Uterus (tissue), 2 donors: ENCODE measurements at regions not wholly inside any gene's neighbourhood (a gene's known extent, or its start where the extent isn't known, plus 50 kb on each side); places are given as distances from the start of the nearest gene placed in this dataset.

Experiments
- POLR2A ChIP-seq, 2 donors: fragments of 450-650 bp; IDR thresholded peaks; one replicate each; pipeline ENCODE4 v1.6.1; 2016; ENCODE audit warnings: antibody characterized with exemption in 2 of 2, mild to moderate bottlenecking in 1 of 2, moderate library complexity in 1 of 2
- TF ChIP-seq, protein P1 (sequence below), 4 experiments: fragments of 200-600 bp in 2 of 4; fragments of 450-650 bp in 2 of 4; sonication (generic) in 2 of 4; IDR thresholded peaks; one replicate each; pipeline ENCODE4 v1.5.1; 2016 to 2019; ENCODE audit warnings: antibody characterized with exemption in 4 of 4, mild to moderate bottlenecking in 2 of 4, moderate library complexity in 1 of 4

DNA sequence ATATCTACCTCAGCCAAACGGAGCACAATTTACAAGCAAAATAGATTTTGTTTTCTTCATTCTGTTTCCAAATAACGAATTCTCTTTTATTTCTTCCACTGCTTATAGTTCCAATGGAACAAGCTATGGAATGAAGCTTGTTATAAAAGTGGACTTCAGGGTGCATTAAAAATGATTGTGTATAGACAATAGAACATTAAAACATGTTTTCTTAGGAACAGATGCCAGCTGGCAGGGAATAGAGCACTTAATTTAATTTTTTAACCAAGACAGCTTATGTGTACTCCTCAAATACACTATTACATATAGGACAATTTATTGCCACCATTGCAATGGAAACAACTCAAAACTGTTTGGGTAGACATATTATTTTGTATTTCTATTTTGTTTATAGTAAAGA lies 860.1 kb upstream of the TYRP1 start:
- TF ChIP-seq POLR2A (IDR thresholded peaks at IDR 0.05), result no peak
- TF ChIP-seq, protein P1, sequence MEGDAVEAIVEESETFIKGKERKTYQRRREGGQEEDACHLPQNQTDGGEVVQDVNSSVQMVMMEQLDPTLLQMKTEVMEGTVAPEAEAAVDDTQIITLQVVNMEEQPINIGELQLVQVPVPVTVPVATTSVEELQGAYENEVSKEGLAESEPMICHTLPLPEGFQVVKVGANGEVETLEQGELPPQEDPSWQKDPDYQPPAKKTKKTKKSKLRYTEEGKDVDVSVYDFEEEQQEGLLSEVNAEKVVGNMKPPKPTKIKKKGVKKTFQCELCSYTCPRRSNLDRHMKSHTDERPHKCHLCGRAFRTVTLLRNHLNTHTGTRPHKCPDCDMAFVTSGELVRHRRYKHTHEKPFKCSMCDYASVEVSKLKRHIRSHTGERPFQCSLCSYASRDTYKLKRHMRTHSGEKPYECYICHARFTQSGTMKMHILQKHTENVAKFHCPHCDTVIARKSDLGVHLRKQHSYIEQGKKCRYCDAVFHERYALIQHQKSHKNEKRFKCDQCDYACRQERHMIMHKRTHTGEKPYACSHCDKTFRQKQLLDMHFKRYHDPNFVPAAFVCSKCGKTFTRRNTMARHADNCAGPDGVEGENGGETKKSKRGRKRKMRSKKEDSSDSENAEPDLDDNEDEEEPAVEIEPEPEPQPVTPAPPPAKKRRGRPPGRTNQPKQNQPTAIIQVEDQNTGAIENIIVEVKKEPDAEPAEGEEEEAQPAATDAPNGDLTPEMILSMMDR (IDR thresholded peaks at IDR 0.05), result no peak
